GM12878 (cell line): ENCODE measurements at regions not wholly inside any gene's neighbourhood (a gene's known extent, or its start where the extent isn't known, plus 50 kb on each side); places are given as distances from the start of the nearest gene placed in this dataset.

Experiments
- ATAC-seq: fragments of 200-7000 bp; cut with Tn5 transposase; 3 replicates; pipeline ENCODE4 v1.9.1; 2020; ENCODE audit warnings: mild to moderate bottlenecking, moderate library complexity
- BruUV-seq: library from RNA; stranded (reverse); fragments of 400-500 nt; replicated peaks from 2 replicates; lab custom pipeline; 2021; lab: Mats Ljungman, UMichigan
- CTCF ChIA-PET: fragments of 300-600 bp; sonication (Branson Sonifier 250); formaldehyde crosslinking; extraction: SDS; loops from one replicate; lab custom pipeline; 2021; ENCODE audit warnings: inconsistent platforms; lab: Yijun Ruan, JAX
- POLR2A ChIA-PET: fragments of 350-600 bp; formaldehyde crosslinking; extraction: SDS; loops from one replicate; lab custom pipeline; 2021; ENCODE audit warnings: inconsistent platforms; lab: Charles Lee
- RAD21 ChIA-PET: fragments of 300-600 bp; sonication (Branson Sonifier 250); formaldehyde crosslinking; loops from one replicate; lab custom pipeline; 2023; ENCODE audit warnings: antibody characterized with exemption; ENCODE audit not compliant: unreplicated experiment; lab: Charles Lee
- SMC1A ChIA-PET: fragments of 300-600 bp; sonication (Branson Sonifier 250); formaldehyde crosslinking; loops from one replicate; lab custom pipeline; 2023; ENCODE audit not compliant: unreplicated experiment, uncharacterized antibody; lab: Charles Lee
- DNase-seq: peaks from one replicate; pipeline ENCODE4 v3.0.0-alpha.2; 2011; ENCODE audit warnings: low read depth, low spot score
- FAIRE-seq: peaks from 3 replicates; lab custom pipeline; 2011; peaks lifted over from hg19 to GRCh38; lab: Jason Lieb, UNC
- H2AFZ ChIP-seq: 2 replicates; pipeline ENCODE4 v1.6.0; 2011; ENCODE audit warnings: low read depth, low read length, control low read depth; ENCODE audit not compliant: control insufficient read depth
- H3K27ac ChIP-seq: 2 replicates; pipeline ENCODE4 v1.5.1; 2011; ENCODE audit warnings: control low read depth; ENCODE audit not compliant: control insufficient read depth, insufficient read depth
- H3K27me3 ChIP-seq, 2 experiments: replicated peaks in 1 of 2; 2 replicates each; pipeline versions ENCODE4 v1.6.0 to v1.6.1; 2011; ENCODE audit warnings: low read length in 1 of 2; ENCODE audit not compliant: control insufficient read depth in 2 of 2, insufficient read depth in 2 of 2
- H3K36me3 ChIP-seq, 2 experiments: 2 replicates each; pipeline ENCODE4 v1.5.1; 2011; ENCODE audit warnings: low read length in 1 of 2; ENCODE audit not compliant: control insufficient read depth in 2 of 2, insufficient read depth in 2 of 2
- H3K4me1 ChIP-seq: 2 replicates; pipeline ENCODE4 v1.6.1; 2011; ENCODE audit warnings: mild to moderate bottlenecking, low read length, moderate library complexity, mixed read lengths; ENCODE audit not compliant: control insufficient read depth, insufficient read depth
- H3K4me2 ChIP-seq: 2 replicates; pipeline ENCODE4 v1.6.0; 2011; ENCODE audit warnings: control low read depth; ENCODE audit not compliant: control insufficient read depth, insufficient read depth
- H3K4me3 ChIP-seq: fragments of 200-600 bp; sonication (generic); 2 replicates; pipeline ENCODE4 v1.5.1; 2016
- H3K79me2 ChIP-seq: 2 replicates; pipeline ENCODE4 v1.6.0; 2011; ENCODE audit warnings: low read length; ENCODE audit not compliant: control insufficient read depth, insufficient read depth
- H3K9ac ChIP-seq: 2 replicates; pipeline ENCODE4 v1.8.0; 2011; ENCODE audit warnings: low read length, control low read depth, mixed read lengths; ENCODE audit not compliant: control insufficient read depth, insufficient read depth
- H3K9me3 ChIP-seq: replicated peaks from 3 replicates; pipeline ENCODE4 v1.5.1; 2011; ENCODE audit warnings: mild to moderate bottlenecking, low read length; ENCODE audit not compliant: control insufficient read depth, insufficient read depth
- H4K20me1 ChIP-seq: 2 replicates; pipeline ENCODE4 v1.6.0; 2011; ENCODE audit not compliant: control insufficient read depth, insufficient read depth
- CREB1 ChIP-seq: IDR thresholded peaks from 2 replicates; pipeline ENCODE4 v1.6.1; 2012; ENCODE audit warnings: low read depth, mild to moderate bottlenecking, inconsistent platforms
- EP300 ChIP-seq, 2 experiments: fragments of 150-350 bp in 1 of 2; IDR thresholded peaks; 2 replicates each; pipeline ENCODE4 v1.6.1; 2011 to 2012; ENCODE audit warnings: low read depth in 2 of 2, low read length in 2 of 2, borderline replicate concordance in 1 of 2, improper control_type of control experiment in 1 of 2, inconsistent platforms in 1 of 2; ENCODE audit not compliant: control insufficient read depth in 1 of 2
- FOS ChIP-seq: IDR thresholded peaks from 3 replicates; pipeline ENCODE4 v1.6.1; 2011; ENCODE audit warnings: borderline replicate concordance; ENCODE audit not compliant: insufficient read length; ENCODE audit errors: extremely low read depth
- HDAC2 ChIP-seq: fragments of 200-600 bp; sonication (generic); IDR thresholded peaks from 2 replicates; pipeline ENCODE4 v1.6.1; 2017
- JUNB ChIP-seq: IDR thresholded peaks from 2 replicates; pipeline ENCODE4 v1.6.1; 2016; ENCODE audit warnings: antibody characterized with exemption, mild to moderate bottlenecking
- MLLT1 ChIP-seq: fragments of 450-650 bp; IDR thresholded peaks from 2 replicates; pipeline ENCODE4 v1.6.1; 2016; ENCODE audit warnings: mild to moderate bottlenecking
- MYC ChIP-seq: IDR thresholded peaks from 2 replicates; pipeline ENCODE4 v1.6.1; 2011; ENCODE audit warnings: mild to moderate bottlenecking, low read length, moderate library complexity, inconsistent platforms; ENCODE audit not compliant: insufficient read depth, insufficient replicate concordance, insufficient read length, severe bottlenecking
- NRF1 ChIP-seq: conservative IDR thresholded peaks from 2 replicates; pipeline ENCODE4 v1.6.1; 2011; ENCODE audit warnings: mild to moderate bottlenecking, low read depth, low read length, improper control_type of control experiment
- SMARCA5 ChIP-seq: fragments of 450-650 bp; IDR thresholded peaks from 2 replicates; pipeline ENCODE4 v1.6.1; 2017; ENCODE audit warnings: mild to moderate bottlenecking
- ZBED1 ChIP-seq: IDR thresholded peaks from 2 replicates; pipeline ENCODE4 v1.6.1; 2016; ENCODE audit warnings: borderline replicate concordance
- ZNF274 ChIP-seq: IDR thresholded peaks from one replicate; pipeline ENCODE4 v1.8.0; 2011; ENCODE audit not compliant: insufficient read length, insufficient read depth
- ZNF592 ChIP-seq: fragments of 450-650 bp; IDR thresholded peaks from 2 replicates; pipeline ENCODE4 v1.6.1; 2017; ENCODE audit warnings: mild to moderate bottlenecking, moderate library complexity
- ZNF622 ChIP-seq: fragments of 450-650 bp; IDR thresholded peaks from 2 replicates; pipeline ENCODE4 v1.6.1; 2017; ENCODE audit warnings: mild to moderate bottlenecking, inconsistent platforms
- ZNF687 ChIP-seq: fragments of 450-650 bp; IDR thresholded peaks from 2 replicates; pipeline ENCODE4 v1.6.1; 2017; ENCODE audit warnings: mild to moderate bottlenecking, moderate library complexity
- WGBS: methylation state at CpG from one replicate; pipeline ENCODE4 v1.1.6; 2016; ENCODE audit warnings: low lambda C conversion rate; ENCODE audit not compliant: insufficient replicate concordance, insufficient coverage; ENCODE audit errors: missing lambda C conversion rate; 5-methylcytosine and 5-hydroxymethylcytosine counted together
- in situ Hi-C: fragments of 300-500 bp; cut with MboI; formaldehyde crosslinking; loops from 9 replicates; pipeline ENCODE4 v1.14.3; 2018; ENCODE audit warnings: mixed read lengths
- intact Hi-C: fragments of 100-400 bp; cut with micrococcal nuclease; formaldehyde crosslinking; loops from one replicate; pipeline ENCODE4 v1.14.2; 2022; ENCODE audit not compliant: unreplicated experiment
- TF ChIP-seq, protein P1 (sequence below): IDR thresholded peaks from 2 replicates; pipeline ENCODE4 v1.6.1; 2011; ENCODE audit warnings: borderline replicate concordance, low read depth, mild to moderate bottlenecking, moderate library complexity, mixed read lengths, low read length; ENCODE audit not compliant: insufficient read depth; ENCODE audit errors: extremely low read length

- Histone ChIP-seq H2AFZ (no peak overlapping the region), H3K4me1 (no peaks in the 10 kb centered on the region), H3K79me2 (no peaks in the 10 kb centered on the region), H3K4me3 (no peak overlapping the region), H3K4me2 (no peak overlapping the region), H3K9me3 (no peaks in the 10 kb centered on the region), H3K27me3 (no peaks in the 10 kb centered on the region), H4K20me1 (no peaks in the 10 kb centered on the region), H3K36me3 (no peaks in the 10 kb centered on the region), H3K9ac (no peak overlapping the region), H3K27ac (no peak overlapping the region)
- no TSS peak for BruUV-seq
- POLR2A ChIA-PET = no interaction called here
- TF ChIP-seq MLLT1 (no peak), MYC (no peak), SMARCA5 (no peak), FOS (no peak), ZNF592 (no peak), ZNF274 (no peak), ZNF622 (no peak), JUNB (no peak), NRF1 (no peak), CREB1 (no peak), ZBED1 (no peak), EP300 (IDR thresholded peaks at IDR 0.05; ENCODE audit: borderline replicate concordance in 1 of 2, control insufficient read depth in 1 of 2, low read depth in 2 of 2, low read length in 2 of 2) (no peak), HDAC2 (no peak), ZNF687 (no peak)
- TF ChIP-seq, protein P1, sequence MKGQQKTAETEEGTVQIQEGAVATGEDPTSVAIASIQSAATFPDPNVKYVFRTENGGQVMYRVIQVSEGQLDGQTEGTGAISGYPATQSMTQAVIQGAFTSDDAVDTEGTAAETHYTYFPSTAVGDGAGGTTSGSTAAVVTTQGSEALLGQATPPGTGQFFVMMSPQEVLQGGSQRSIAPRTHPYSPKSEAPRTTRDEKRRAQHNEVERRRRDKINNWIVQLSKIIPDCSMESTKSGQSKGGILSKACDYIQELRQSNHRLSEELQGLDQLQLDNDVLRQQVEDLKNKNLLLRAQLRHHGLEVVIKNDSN = no peak
- RAD21 ChIA-PET = no interaction called here
- WGBS = 33% methylated on average over 4 of the region's 4 CpGs
- SMC1A ChIA-PET = no interaction called here
- CTCF ChIA-PET = no interaction called here
- no peak for FAIRE-seq
- intact Hi-C loops = no loop called here
- in situ Hi-C loops = no loop called here
- no peak for DNase-seq
- ATAC-seq = no peak
Observed at GRCh38 chr12:78316136-78316535, 485.4 kb downstream of the NAV3 start.
